GM21423 (cell line): ENCODE measurements at regions not wholly inside any gene's neighbourhood (a gene's known extent, or its start where the extent isn't known, plus 50 kb on each side); places are given as distances from the start of the nearest gene placed in this dataset.

ENCODE experiments used
- ATAC-seq: cut with Tn5 transposase; IDR thresholded peaks from one replicate; pipeline ENCODE4 v1.9.1; 2021; ENCODE audit warnings: mild to moderate bottlenecking, moderate library complexity; ENCODE audit not compliant: unreplicated experiment

GRCh38 chr1:8204826-8205225 lies 113.1 kb upstream of the SLC45A1 start:
- no peak for ATAC-seq

GRCh38 chr1:8203551-8203950 lies 114.4 kb upstream of the SLC45A1 start:
- no peak for ATAC-seq

- no peak for ATAC-seq
Observed at GRCh38 chr1:8203056-8203455, 114.9 kb upstream of the SLC45A1 start.

- ATAC-seq: no peak
Observed at GRCh38 chr1:8202182-8202905, 115.6 kb upstream of the SLC45A1 start.

GRCh38 chr1:8201331-8201861 lies 116.5 kb upstream of the SLC45A1 start:
- ATAC-seq: no peak

GRCh38 chr1:8200317-8201115 lies 117.4 kb upstream of the SLC45A1 start:
- no peak for ATAC-seq

- no peak for ATAC-seq
Observed at GRCh38 chr1:8198522-8198921, 119.4 kb upstream of the SLC45A1 start.

- ATAC-seq: no peak
Observed at GRCh38 chr1:8197493-8198282, 120.2 kb upstream of the SLC45A1 start.

GRCh38 chr1:8194481-8195227 lies 123.3 kb upstream of the SLC45A1 start:
- ATAC-seq: no peak

GRCh38 chr1:8193840-8194406 lies 124.0 kb upstream of the SLC45A1 start:
- no peak for ATAC-seq

- no peak for ATAC-seq
Observed at GRCh38 chr1:8191474-8191873, 126.4 kb upstream of the SLC45A1 start.

GRCh38 chr1:8189931-8190483 lies 127.9 kb upstream of the SLC45A1 start:
- ATAC-seq: no peak

GRCh38 chr1:8185400-8185799 lies 132.5 kb upstream of the SLC45A1 start:
- ATAC-seq: no peak

- no peak for ATAC-seq
Observed at GRCh38 chr1:8184301-8184700, 133.6 kb upstream of the SLC45A1 start.

GRCh38 chr1:8182034-8182761 lies 135.7 kb upstream of the SLC45A1 start:
- ATAC-seq: no peak

- ATAC-seq: no peak
Observed at GRCh38 chr1:8179132-8179793, 138.7 kb upstream of the SLC45A1 start.

GRCh38 chr1:8176279-8176678 lies 141.6 kb upstream of the SLC45A1 start:
- ATAC-seq: no peak

GRCh38 chr1:8174807-8175206 lies 143.1 kb upstream of the SLC45A1 start:
- no peak for ATAC-seq
